ENCODE measurements at regions not wholly inside any gene's neighbourhood (a gene's known extent, or its start where the extent isn't known, plus 50 kb on each side); places are given as distances from the start of the nearest gene placed in this dataset.

GRCh38 chr3:117278424-117279190, 569.0 kb downstream of the TUSC7 start:
- Histone ChIP-seq H3K4me2 (ENCODE audit: insufficient read depth, low read length) (no peak overlapping the region), H3K27me3 (ENCODE audit: control insufficient read depth in 2 of 2, insufficient read depth in 2 of 2, low read length in 2 of 2) (no peaks in the 10 kb centered on the region), H3K4me1 (replicated peaks in 1 of 2; ENCODE audit: control insufficient read depth in 2 of 2, insufficient read depth in 2 of 2, low read length in 2 of 2) (no peaks in the 10 kb centered on the region), H4K20me1 (replicated peaks; ENCODE audit: control insufficient read depth, insufficient read depth, low read length) (no peaks in the 10 kb centered on the region), H3K36me3 (ENCODE audit: control insufficient read depth, insufficient read depth, low read length) (no peaks in the 10 kb centered on the region), H3K9ac (ENCODE audit: insufficient read depth in 1 of 2, low read depth in 2 of 2, low read length in 2 of 2) (no peak overlapping the region), H3K27ac (ENCODE audit: extremely low read depth, low read depth, low read length) (no peak overlapping the region), H3K4me3 (no peak overlapping the region), H2AFZ (ENCODE audit: low read depth, low read length) (no peak overlapping the region), H3K9me1 (ENCODE audit: control insufficient read depth, insufficient read depth, low read length) (no peaks in the 10 kb centered on the region), H3K9me3 (replicated peaks; ENCODE audit: control insufficient read depth, insufficient read depth, low read depth, low read length) (no peaks in the 10 kb centered on the region), H3K79me2 (ENCODE audit: control insufficient read depth, insufficient read depth, low read length) (no peaks in the 10 kb centered on the region)
- no peak for FAIRE-seq
- in situ Hi-C loops (cut with MboI), result no loop called here
- ChIA-PET POLR2A (no interaction called here), CTCF (ENCODE audit: low intra/inter-chr PET ratio) (no interaction called here)
- 5% methylated on average over 5 of the region's 5 CpGs for WGBS (ENCODE audit: insufficient coverage, low coverage, missing lambda C conversion rate)
- no peak for ATAC-seq
- TF ChIP-seq HNRNPLL (IDR thresholded peaks at IDR 0.05; ENCODE audit: low read depth, low read length, poor library complexity, severe bottlenecking) (no peak), DPF2 (IDR thresholded peaks at IDR 0.05) (no peak), LCOR (CRISPR knock-in tag; IDR thresholded peaks at IDR 0.05) (no peak), ZNF224 (CRISPR knock-in tag; IDR thresholded peaks at IDR 0.05) (no peak), ATF4 (CRISPR knock-in tag; IDR thresholded peaks at IDR 0.05) (no peak)
- intact Hi-C loops (cut with micrococcal nuclease), result no loop called here
- DNase-seq (ENCODE audit: extremely low read depth in 1 of 4, low spot score in 3 of 4), result no peak
- no TSS peak for BruUV-seq (replicated peaks)

- ChIA-PET CTCF (ENCODE audit: low intra/inter-chr PET ratio) (no interaction called here), POLR2A (no interaction called here)
- H3K9me1 ChIP-seq (ENCODE audit: control insufficient read depth, insufficient read depth, low read length), result no peaks in the 10 kb centered on the region
- BruUV-seq (replicated peaks), result no TSS peak
- H3K9me3 ChIP-seq (replicated peaks; ENCODE audit: control insufficient read depth, insufficient read depth, low read depth, low read length), result no peaks in the 10 kb centered on the region
- H3K4me1 ChIP-seq (replicated peaks in 1 of 2; ENCODE audit: control insufficient read depth in 2 of 2, insufficient read depth in 2 of 2, low read length in 2 of 2), result no peaks in the 10 kb centered on the region
- H3K4me2 ChIP-seq (ENCODE audit: insufficient read depth, low read length), result no peak overlapping the region
- no peaks in the 10 kb centered on the region for H3K36me3 ChIP-seq (ENCODE audit: control insufficient read depth, insufficient read depth, low read length)
- ATAC-seq (no peak), FAIRE-seq (no peak), DNase-seq (ENCODE audit: extremely low read depth in 1 of 4, low spot score in 3 of 4) (no peak)
- H3K9ac ChIP-seq (ENCODE audit: insufficient read depth in 1 of 2, low read depth in 2 of 2, low read length in 2 of 2), result no peak overlapping the region
- H3K27me3 ChIP-seq (ENCODE audit: control insufficient read depth in 2 of 2, insufficient read depth in 2 of 2, low read length in 2 of 2), result no peaks in the 10 kb centered on the region
- H3K4me3 ChIP-seq, result no peak overlapping the region
- H4K20me1 ChIP-seq (replicated peaks; ENCODE audit: control insufficient read depth, insufficient read depth, low read length), result no peaks in the 10 kb centered on the region
- no peak overlapping the region for H3K27ac ChIP-seq (ENCODE audit: extremely low read depth, low read depth, low read length)
- H2AFZ ChIP-seq (ENCODE audit: low read depth, low read length), result no peak overlapping the region
- H3K79me2 ChIP-seq (ENCODE audit: control insufficient read depth, insufficient read depth, low read length), result no peaks in the 10 kb centered on the region
- intact Hi-C loops (cut with micrococcal nuclease), result no loop called here
- in situ Hi-C loops (cut with MboI), result no loop called here
- WGBS (ENCODE audit: insufficient coverage, low coverage, missing lambda C conversion rate), result 0% methylated on average over 3 of the region's 3 CpGs
- TF ChIP-seq THRA (IDR thresholded peaks at IDR 0.05), result no peak
Measured at GRCh38 chr3:117281371-117281770, 571.8 kb downstream of the TUSC7 start.

All from K562 (cell line).